HCT116 (cell line): ENCODE measurements at regions not wholly inside any gene's neighbourhood (a gene's known extent, or its start where the extent isn't known, plus 50 kb on each side); places are given as distances from the start of the nearest gene placed in this dataset.
"Not testable (repeated sequence)": the region's sequence is repeated elsewhere in the genome, so short reads cannot be mapped to it uniquely, and the experiment has no call there.

Experiments used
- ATAC-seq: fragments of 200-7000 bp; cut with Tn5 transposase; 2 replicates; pipeline ENCODE4 v1.9.1; 2020; ENCODE audit warnings: mild to moderate bottlenecking, moderate library complexity
- BruUV-seq: library from RNA; stranded (reverse); fragments of 400-500 nt; replicated peaks from 2 replicates; lab custom pipeline; 2021; lab: Mats Ljungman, UMichigan
- CTCF ChIA-PET: fragments of 300-600 bp; sonication (Branson Sonifier 250); formaldehyde crosslinking; loops from one replicate; lab custom pipeline; 2021; ENCODE audit warnings: antibody characterized with exemption; lab: Charles Lee
- POLR2A ChIA-PET: fragments of 300-600, 350-600 bp; sonication (Branson Sonifier 250); formaldehyde crosslinking; loops from one replicate; lab custom pipeline; 2021; ENCODE audit warnings: antibody characterized with exemption; lab: Charles Lee
- RAD21 ChIA-PET, 2 experiments: fragments of 300-600 bp; sonication (Branson Sonifier 250); formaldehyde crosslinking; loops; one replicate each; lab custom pipeline; 2023; ENCODE audit warnings: low total read pairs in 2 of 2; ENCODE audit not compliant: uncharacterized antibody in 2 of 2, unreplicated experiment in 2 of 2, low non-redundant PET in 1 of 2; lab: Charles Lee
- DNase-seq: peaks from one replicate; pipeline ENCODE4 v3.0.0-alpha.2; 2010; ENCODE audit warnings: low read depth, low spot score
- H2AFZ ChIP-seq: fragments of 200-600 bp; shearing (Covaris generic), sonication (generic); 2 replicates; pipeline ENCODE4 v1.6.1; 2017; ENCODE audit warnings: low read depth, mixed run types, mixed read lengths, antibody characterized with exemption, low read length; ENCODE audit not compliant: poor library complexity, severe bottlenecking
- H3K27ac ChIP-seq: 2 replicates; pipeline ENCODE4 v1.5.1; 2012; ENCODE audit warnings: low read depth, low read length
- H3K27me3 ChIP-seq: fragments of 200-600 bp; sonication (generic); 2 replicates; pipeline ENCODE4 v1.6.1; 2016; ENCODE audit warnings: mixed run types, low read length, mixed read lengths; ENCODE audit not compliant: insufficient read depth
- H3K36me3 ChIP-seq, 2 experiments: fragments of 200-500 bp in 1 of 2; fragments of 200-600 bp in 1 of 2; sonication (Bioruptor generic) in 1 of 2; sonication (generic) in 1 of 2; 2 replicates each; pipeline versions ENCODE4 v1.5.1 to v1.6.1; 2014 to 2016; ENCODE audit warnings: low read length in 2 of 2, inconsistent platforms in 1 of 2, mixed read lengths in 1 of 2, mixed run types in 1 of 2; ENCODE audit not compliant: insufficient read depth in 2 of 2, control insufficient read depth in 1 of 2
- H3K4me1 ChIP-seq, 2 experiments: fragments of 200-600 bp in 1 of 2; sonication (generic) in 1 of 2; 2 replicates each; pipeline versions ENCODE4 v1.5.1 to v1.6.1; 2012 to 2017; ENCODE audit warnings: low read length in 2 of 2, inconsistent platforms in 1 of 2, mild to moderate bottlenecking in 1 of 2, mixed read lengths in 1 of 2, mixed run types in 1 of 2, moderate library complexity in 1 of 2; ENCODE audit not compliant: insufficient read depth in 2 of 2, control insufficient read depth in 1 of 2
- H3K4me2 ChIP-seq: fragments of 200-600 bp; sonication (generic); 2 replicates; pipeline ENCODE4 v1.6.1; 2017; ENCODE audit warnings: mixed run types, low read length, mixed read lengths
- H3K4me3 ChIP-seq, 2 experiments: fragments of 200-600 bp in 1 of 2; sonication (generic) in 1 of 2; replicated peaks in 1 of 2; 2 replicates each; pipeline ENCODE4 v1.5.1; 2011 to 2016; ENCODE audit warnings: low read length in 2 of 2, control low read depth in 1 of 2, low read depth in 1 of 2, mild to moderate bottlenecking in 1 of 2, mixed read lengths in 1 of 2, mixed run types in 1 of 2
- H3K79me2 ChIP-seq: fragments of 200-600 bp; sonication (generic); 2 replicates; pipeline ENCODE4 v1.6.1; 2017; ENCODE audit warnings: mild to moderate bottlenecking, mixed run types, low read length, moderate library complexity, mixed read lengths; ENCODE audit not compliant: insufficient read depth
- H3K9ac ChIP-seq: fragments of 200-600 bp; sonication (generic); 2 replicates; pipeline ENCODE4 v1.6.1; 2016; ENCODE audit warnings: low read length, mixed read lengths
- H3K9me2 ChIP-seq: fragments of 200-600 bp; sonication (generic), shearing (Covaris generic); 2 replicates; pipeline ENCODE4 v1.6.1; 2017; ENCODE audit warnings: mixed run types, mild to moderate bottlenecking, moderate library complexity; ENCODE audit not compliant: insufficient read depth
- H3K9me3 ChIP-seq, 2 experiments: fragments of 200-500 bp in 1 of 2; fragments of 200-600 bp in 1 of 2; sonication (Bioruptor generic) in 1 of 2; sonication (generic) in 1 of 2; 2 replicates each; pipeline ENCODE4 v1.6.1; 2014 to 2017; ENCODE audit warnings: low read length in 2 of 2, mixed read lengths in 2 of 2, inconsistent platforms in 1 of 2, low read depth in 1 of 2, mild to moderate bottlenecking in 1 of 2, mixed run types in 1 of 2, moderate library complexity in 1 of 2; ENCODE audit not compliant: control insufficient read depth in 1 of 2, insufficient read depth in 1 of 2
- H4K20me1 ChIP-seq: fragments of 200-600 bp; sonication (generic), shearing (Covaris generic); 2 replicates; pipeline ENCODE4 v1.6.1; 2017; ENCODE audit warnings: mixed run types, mild to moderate bottlenecking, moderate library complexity; ENCODE audit not compliant: insufficient read depth
- EGR1 ChIP-seq: IDR thresholded peaks from 2 replicates; pipeline ENCODE4 v1.6.1; 2012; ENCODE audit warnings: low read depth
- JUND ChIP-seq: IDR thresholded peaks from 2 replicates; pipeline ENCODE4 v1.6.1; 2012
- POLR2A ChIP-seq: IDR thresholded peaks from 2 replicates; pipeline ENCODE4 v1.7.0; 2011; ENCODE audit warnings: borderline replicate concordance; ENCODE audit not compliant: insufficient read depth, insufficient read length; ENCODE audit errors: extremely low read depth
- RAD21 ChIP-seq: IDR thresholded peaks from 2 replicates; pipeline ENCODE4 v1.6.1; 2012; ENCODE audit warnings: low read depth, mild to moderate bottlenecking
- ZFX ChIP-seq: fragments of 450-650 bp; IDR thresholded peaks from 2 replicates; pipeline ENCODE4 v1.6.1; 2017
- intact Hi-C: fragments of 100-400 bp; cut with micrococcal nuclease; formaldehyde crosslinking; loops from 2 replicates; pipeline ENCODE4 v1.10.0; 2022

- BruUV-seq = not testable (repeated sequence)
Observed at GRCh38 chr1:94751483-94751882, 68.7 kb upstream of the SLC44A3 start.

GRCh38 chr1:94746635-94747525 lies 73.3 kb upstream of the SLC44A3 start:
- POLR2A ChIA-PET = no interaction called here
- CTCF ChIA-PET = no interaction called here
- ATAC-seq = no peak
- no peak for DNase-seq
- Histone ChIP-seq H3K4me2 (no peak overlapping the region), H3K9me2 (no peaks in the 10 kb centered on the region), H3K4me1 (no peaks in the 10 kb centered on the region), H3K9me3 (no peaks in the 10 kb centered on the region), H3K27ac (no peak overlapping the region), H3K9ac (no peak overlapping the region), H4K20me1 (no peaks in the 10 kb centered on the region), H3K79me2 (no peaks in the 10 kb centered on the region), H3K36me3 (no peaks in the 10 kb centered on the region), H3K27me3 (no peaks in the 10 kb centered on the region), H3K4me3 (no peak overlapping the region), H2AFZ (no peak overlapping the region)
- TF ChIP-seq ZFX (no peak), JUND (no peak), EGR1 (no peak), POLR2A (no peak), RAD21 (no peak)
- intact Hi-C loops = no loop called here
- RAD21 ChIA-PET = no interaction called here
- no TSS peak for BruUV-seq

More at GRCh38 chr1:94751483-94751882, 68.7 kb upstream of the SLC44A3 start:
- CTCF ChIA-PET, POLR2A ChIA-PET, DNase-seq, H3K27ac ChIP-seq, H3K4me3 ChIP-seq, H3K9me3 ChIP-seq, intact Hi-C loops, ATAC-seq, H3K4me2 ChIP-seq, H3K9ac ChIP-seq, RAD21 ChIA-PET, H3K27me3 ChIP-seq, H2AFZ ChIP-seq, H3K79me2 ChIP-seq, H4K20me1 ChIP-seq, H3K36me3 ChIP-seq, H3K9me2 ChIP-seq: not testable (repeated sequence)
- peaks cover 12 to 34% of the 10 kb centered on the region in 2 experiments for H3K4me1 ChIP-seq
